NB4 (cell line): ENCODE measurements at regions not wholly inside any gene's neighbourhood (a gene's known extent, or its start where the extent isn't known, plus 50 kb on each side); places are given as distances from the start of the nearest gene placed in this dataset.

ENCODE experiments used
- MAX ChIP-seq: IDR thresholded peaks from 2 replicates; pipeline ENCODE4 v1.6.1; 2011; ENCODE audit warnings: low read depth, low read length
- MYC ChIP-seq: IDR thresholded peaks from 2 replicates; pipeline ENCODE4 v1.6.1; 2011; ENCODE audit warnings: low read depth, low read length
- POLR2A ChIP-seq: IDR thresholded peaks from 2 replicates; pipeline ENCODE4 v1.6.1; 2011; ENCODE audit warnings: mild to moderate bottlenecking; ENCODE audit not compliant: insufficient read length; ENCODE audit errors: extremely low read depth
- TF ChIP-seq, protein P1 (sequence below): IDR thresholded peaks from one replicate; pipeline ENCODE4 v1.5.1; 2012; ENCODE audit warnings: low read depth, low read length

DNA sequence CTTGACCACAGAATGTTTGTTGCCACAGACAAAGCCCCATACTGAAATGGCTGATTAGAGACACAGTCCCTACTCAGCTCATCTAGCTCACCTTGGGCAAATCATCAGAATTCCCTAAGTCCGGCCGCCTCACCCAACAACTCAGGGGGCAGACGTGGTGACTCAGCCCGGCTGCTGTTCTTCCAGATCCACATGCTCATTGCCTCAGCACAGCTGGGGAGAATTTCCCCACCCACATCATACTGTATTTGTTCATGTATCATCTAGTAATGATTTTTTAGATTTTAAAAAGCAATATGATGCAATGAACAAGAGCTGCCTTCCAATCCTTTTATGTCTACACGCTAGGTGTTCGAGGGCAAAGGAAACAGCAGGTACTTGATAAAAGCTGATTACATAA lies 333.8 kb upstream of the TENM3 start:
- TF ChIP-seq, protein P1, sequence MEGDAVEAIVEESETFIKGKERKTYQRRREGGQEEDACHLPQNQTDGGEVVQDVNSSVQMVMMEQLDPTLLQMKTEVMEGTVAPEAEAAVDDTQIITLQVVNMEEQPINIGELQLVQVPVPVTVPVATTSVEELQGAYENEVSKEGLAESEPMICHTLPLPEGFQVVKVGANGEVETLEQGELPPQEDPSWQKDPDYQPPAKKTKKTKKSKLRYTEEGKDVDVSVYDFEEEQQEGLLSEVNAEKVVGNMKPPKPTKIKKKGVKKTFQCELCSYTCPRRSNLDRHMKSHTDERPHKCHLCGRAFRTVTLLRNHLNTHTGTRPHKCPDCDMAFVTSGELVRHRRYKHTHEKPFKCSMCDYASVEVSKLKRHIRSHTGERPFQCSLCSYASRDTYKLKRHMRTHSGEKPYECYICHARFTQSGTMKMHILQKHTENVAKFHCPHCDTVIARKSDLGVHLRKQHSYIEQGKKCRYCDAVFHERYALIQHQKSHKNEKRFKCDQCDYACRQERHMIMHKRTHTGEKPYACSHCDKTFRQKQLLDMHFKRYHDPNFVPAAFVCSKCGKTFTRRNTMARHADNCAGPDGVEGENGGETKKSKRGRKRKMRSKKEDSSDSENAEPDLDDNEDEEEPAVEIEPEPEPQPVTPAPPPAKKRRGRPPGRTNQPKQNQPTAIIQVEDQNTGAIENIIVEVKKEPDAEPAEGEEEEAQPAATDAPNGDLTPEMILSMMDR = no peak
- TF ChIP-seq POLR2A = no peak
- no peak for TF ChIP-seq MAX
- TF ChIP-seq MYC = no peak
